Uterus (tissue), 3 donors: ENCODE measurements at regions not wholly inside any gene's neighbourhood (a gene's known extent, or its start where the extent isn't known, plus 50 kb on each side); places are given as distances from the start of the nearest gene placed in this dataset.

ENCODE experiments used
- DNase-seq, 2 donors: peaks; one replicate each; pipeline ENCODE4 v3.0.0-alpha.2; 2019 to 2020
- H3K27ac ChIP-seq, 2 donors: fragments of 200-600 bp; sonication (generic); 1 replicate in 1 of 2; 2 replicates in 1 of 2; pipeline ENCODE4 v1.5.1; 2016 to 2018
- H3K27me3 ChIP-seq, 2 donors: fragments of 200-600 bp; sonication (generic); one replicate each; pipeline ENCODE4 v1.5.1; 2018 to 2019; ENCODE audit warnings: control low read depth in 1 of 2
- H3K36me3 ChIP-seq, 2 donors: fragments of 200-600 bp; sonication (generic); one replicate each; pipeline ENCODE4 v1.5.1; 2019; ENCODE audit warnings: control low read depth in 1 of 2
- H3K4me1 ChIP-seq, 2 donors: fragments of 200-600 bp; sonication (generic); one replicate each; pipeline ENCODE4 v1.5.1; 2018 to 2019; ENCODE audit warnings: control low read depth in 1 of 2
- H3K4me3 ChIP-seq, 2 donors: fragments of 200-600 bp; sonication (generic); 1 replicate in 1 of 2; 2 replicates in 1 of 2; pipeline ENCODE4 v1.5.1; 2018 to 2019; ENCODE audit warnings: mild to moderate bottlenecking in 1 of 2
- H3K9me3 ChIP-seq, 2 donors: fragments of 200-600 bp; sonication (generic); one replicate each; pipeline ENCODE4 v1.5.1; 2019; ENCODE audit warnings: control low read depth in 1 of 2
- CTCF ChIP-seq, 4 experiments: fragments of 200-600 bp in 2 of 4; fragments of 450-650 bp in 2 of 4; sonication (generic) in 2 of 4; IDR thresholded peaks; one replicate each; pipeline ENCODE4 v1.5.1; 2016 to 2019; ENCODE audit warnings: antibody characterized with exemption in 4 of 4, mild to moderate bottlenecking in 2 of 4, moderate library complexity in 1 of 4
- POLR2A ChIP-seq, 2 donors: fragments of 450-650 bp; IDR thresholded peaks; one replicate each; pipeline ENCODE4 v1.6.1; 2016; ENCODE audit warnings: antibody characterized with exemption in 2 of 2, mild to moderate bottlenecking in 1 of 2, moderate library complexity in 1 of 2
- intact Hi-C: fragments of 100-400 bp; cut with DNase I; formaldehyde crosslinking; loops from one replicate; pipeline ENCODE4 v1.15.1; 2023; ENCODE audit warnings: low total_unique reads
- donor health status: DM: yes; HTN: yes; CAD: no.

DNA sequence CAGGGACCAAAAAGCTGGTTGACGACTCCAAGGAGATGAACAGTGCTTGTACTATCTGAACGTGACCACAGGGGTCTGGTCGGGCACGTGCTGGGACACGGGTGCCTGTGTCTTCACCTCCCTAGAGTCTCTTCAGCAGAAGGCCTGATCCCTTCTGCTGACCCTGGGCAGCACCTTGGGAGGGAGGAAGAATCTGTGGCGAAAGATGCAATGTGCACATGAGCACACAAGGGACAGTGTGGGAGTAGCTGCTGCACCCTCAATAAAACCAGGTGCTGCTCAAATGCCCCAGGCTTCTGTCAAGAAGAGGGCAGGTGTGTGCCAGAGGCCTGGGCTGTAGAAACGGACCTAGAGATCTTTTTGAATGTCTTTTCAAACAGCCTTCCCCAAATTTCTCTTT, 130.6 kb upstream of the THBS2 start:
- TF ChIP-seq POLR2A (IDR thresholded peaks at IDR 0.05), result no peak
- TF ChIP-seq CTCF (IDR thresholded peaks at IDR 0.05), result no peak
- intact Hi-C loops, result no loop called here
- H3K36me3 ChIP-seq, result no peaks in the 10 kb centered on the region
- no peaks in the 10 kb centered on the region for H3K9me3 ChIP-seq
- H3K4me3 ChIP-seq, result no peak overlapping the region
- no peaks in the 10 kb centered on the region for H3K4me1 ChIP-seq
- H3K27ac ChIP-seq, result no peak overlapping the region
- DNase-seq, result no peak
- H3K27me3 ChIP-seq, result no peaks in the 10 kb centered on the region

DNA sequence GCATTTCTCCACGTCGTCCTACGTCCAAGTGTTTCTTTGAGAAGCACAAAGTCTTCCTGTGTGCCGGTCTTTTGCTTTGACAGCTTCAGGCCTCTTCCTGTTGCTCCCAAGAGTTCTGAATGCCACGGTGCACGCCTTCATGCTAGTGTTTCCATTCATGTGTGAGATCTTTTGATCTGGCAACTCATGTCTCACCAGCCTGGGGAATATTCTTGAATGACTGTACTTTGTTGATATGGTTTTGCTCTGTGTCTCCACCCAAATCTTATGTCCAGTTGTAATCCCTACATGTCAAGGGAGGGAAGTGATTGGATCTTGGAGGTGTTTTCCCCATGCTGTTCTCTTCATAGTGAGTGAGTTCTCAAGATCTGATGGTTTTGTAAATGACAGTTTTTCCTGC, 129.6 kb upstream of the THBS2 start:
- no peaks in the 10 kb centered on the region for H3K36me3 ChIP-seq
- no peaks in the 10 kb centered on the region for H3K4me1 ChIP-seq
- TF ChIP-seq CTCF (IDR thresholded peaks at IDR 0.05) (no peak), POLR2A (IDR thresholded peaks at IDR 0.05) (no peak)
- no peak for DNase-seq
- no peaks in the 10 kb centered on the region for H3K27me3 ChIP-seq
- H3K9me3 ChIP-seq, result no peaks in the 10 kb centered on the region
- intact Hi-C loops, result no loop called here
- no peak overlapping the region for H3K4me3 ChIP-seq
- H3K27ac ChIP-seq, result no peak overlapping the region

GRCh38 chr6:169382735-169383134, 129.1 kb upstream of the THBS2 start:
- H3K4me3 ChIP-seq, result no peak overlapping the region
- no peaks in the 10 kb centered on the region for H3K4me1 ChIP-seq
- no peaks in the 10 kb centered on the region for H3K27me3 ChIP-seq
- H3K36me3 ChIP-seq, result no peaks in the 10 kb centered on the region
- TF ChIP-seq CTCF (IDR thresholded peaks at IDR 0.05) (no peak), POLR2A (IDR thresholded peaks at IDR 0.05) (no peak)
- no peak overlapping the region for H3K27ac ChIP-seq
- DNase-seq, result no peak
- intact Hi-C loops, result no loop called here
- no peaks in the 10 kb centered on the region for H3K9me3 ChIP-seq

GRCh38 chr6:169381988-169382387, 128.3 kb upstream of the THBS2 start:
- DNase-seq, result no peak
- intact Hi-C loops, result no loop called here
- no peak overlapping the region for H3K4me3 ChIP-seq
- no peak for TF ChIP-seq CTCF (IDR thresholded peaks at IDR 0.05)
- no peak for TF ChIP-seq POLR2A (IDR thresholded peaks at IDR 0.05)
- no peaks in the 10 kb centered on the region for H3K9me3 ChIP-seq
- H3K27ac ChIP-seq, result no peak overlapping the region
- no peaks in the 10 kb centered on the region for H3K4me1 ChIP-seq
- no peaks in the 10 kb centered on the region for H3K36me3 ChIP-seq
- H3K27me3 ChIP-seq, result no peaks in the 10 kb centered on the region

DNA sequence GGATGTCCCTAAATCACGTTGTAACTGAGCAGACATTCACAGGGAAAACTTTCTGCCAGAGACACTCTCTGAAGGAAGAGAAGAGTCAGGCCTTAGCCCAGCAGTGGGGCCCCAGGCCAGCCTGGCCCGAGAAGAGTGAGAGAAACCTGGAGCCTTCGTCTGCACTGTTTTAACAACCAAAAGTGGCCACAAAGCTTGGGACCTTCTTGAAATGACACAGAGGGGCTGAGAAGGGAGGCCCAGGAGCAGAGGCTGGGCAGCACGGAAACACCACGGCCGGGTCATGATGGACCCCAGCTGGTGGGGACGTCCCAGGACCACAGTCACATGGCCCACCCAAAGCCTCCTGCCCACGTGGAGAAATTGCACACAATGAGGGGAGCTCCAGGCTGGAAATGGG, 126.8 kb upstream of the THBS2 start:
- Histone ChIP-seq H3K4me1 (no peaks in the 10 kb centered on the region), H3K27ac (no peak overlapping the region), H3K36me3 (no peaks in the 10 kb centered on the region), H3K4me3 (no peak overlapping the region), H3K27me3 (no peaks in the 10 kb centered on the region), H3K9me3 (no peaks in the 10 kb centered on the region)
- TF ChIP-seq POLR2A (IDR thresholded peaks at IDR 0.05), result no peak
- no peak for TF ChIP-seq CTCF (IDR thresholded peaks at IDR 0.05)
- DNase-seq, result no peak
- intact Hi-C loops, result no loop called here
